Activated CD4-positive, CD25-positive, alpha-beta regulatory T cell treated with anti-CD3 and anti-CD28 coated beads, Interleukin-2, amount 50 U/mL, for 16 hours (primary cell): ENCODE measurements at regions not wholly inside any gene's neighbourhood (a gene's known extent, or its start where the extent isn't known, plus 50 kb on each side); places are given as distances from the start of the nearest gene placed in this dataset.
"Not testable (repeated sequence)": the region's sequence is repeated elsewhere in the genome, so short reads cannot be mapped to it uniquely, and the experiment has no call there.

ENCODE experiments used
- DNase-seq: peaks from one replicate; pipeline ENCODE4 v3.0.0-alpha.2; 2020; ENCODE audit warnings: low read depth, low spot score

DNA sequence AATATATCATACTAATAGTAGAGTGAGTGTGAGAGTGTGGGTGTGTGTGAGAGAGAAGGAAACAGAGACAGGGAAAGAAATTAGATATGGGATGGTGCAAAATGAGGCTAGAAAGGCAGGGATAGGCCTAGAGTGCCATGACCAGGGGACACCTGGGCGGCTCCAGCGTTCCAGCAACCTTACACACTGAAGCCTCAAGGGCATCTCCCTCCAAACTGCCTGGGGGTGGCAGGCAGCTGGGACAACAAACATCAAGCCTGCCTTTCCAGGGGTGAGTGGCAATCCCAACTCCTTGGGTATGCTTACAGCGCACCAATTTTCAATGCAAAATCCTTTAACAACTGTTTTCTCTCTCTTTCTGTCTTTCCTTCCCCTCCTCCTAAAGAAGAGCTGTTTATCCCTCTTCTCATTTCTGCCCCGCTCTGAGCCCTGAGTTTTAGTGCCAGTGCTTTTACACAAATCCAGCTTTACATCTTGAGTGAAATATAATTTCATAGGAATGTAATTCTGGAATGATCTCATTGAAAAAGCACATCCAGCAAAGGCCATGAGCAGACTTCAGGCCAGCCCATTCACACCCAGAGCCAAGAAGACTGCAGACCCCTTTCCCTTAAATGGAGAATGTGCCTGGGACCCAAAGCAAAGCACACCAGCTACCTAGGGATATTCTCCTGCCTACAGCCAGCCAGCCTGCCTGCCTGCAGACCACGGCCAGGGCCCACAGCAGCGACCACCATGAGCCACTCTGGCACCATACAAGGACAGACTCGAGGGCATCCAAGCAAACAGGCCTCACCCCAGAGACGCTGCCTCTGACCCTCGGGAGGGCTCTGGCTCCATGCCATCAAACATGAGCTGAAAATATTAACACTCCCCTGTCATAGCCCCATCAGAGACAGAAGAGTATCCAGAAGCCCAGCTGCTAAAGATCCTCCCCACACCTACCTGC is 90.3 kb downstream of the RPL27A start:
- DNase-seq, result no peak

DNA sequence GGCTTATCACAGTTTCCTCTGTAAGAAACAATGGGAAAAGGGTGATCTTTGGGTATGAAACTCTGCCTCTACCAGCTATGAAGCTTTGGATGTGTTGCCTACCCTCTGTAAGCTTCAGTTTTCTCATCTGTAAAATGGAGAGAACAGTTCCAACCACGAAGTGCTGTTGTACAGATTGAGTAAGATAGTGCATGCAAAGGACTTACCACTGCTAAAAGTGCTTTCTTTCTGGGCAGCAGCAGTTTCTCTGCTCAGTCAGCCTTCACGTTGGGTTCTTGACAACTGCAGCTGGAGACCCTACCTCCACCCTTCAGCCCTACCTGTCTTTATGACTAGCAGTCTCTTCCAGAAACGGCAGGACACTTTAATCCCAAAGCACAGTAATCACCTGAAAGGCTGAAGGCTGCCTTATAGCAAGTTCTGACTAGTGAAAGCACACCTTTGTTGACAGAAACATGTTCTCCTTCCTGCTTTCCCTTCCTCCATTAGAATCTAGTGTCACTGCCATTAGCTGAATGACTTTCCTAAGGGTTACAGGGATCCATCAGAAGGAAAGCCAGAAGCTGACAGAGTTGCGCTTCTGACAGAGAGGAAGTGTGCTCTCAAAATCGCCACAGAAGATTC is 91.4 kb downstream of the RPL27A start:
- no peak for DNase-seq

DNA sequence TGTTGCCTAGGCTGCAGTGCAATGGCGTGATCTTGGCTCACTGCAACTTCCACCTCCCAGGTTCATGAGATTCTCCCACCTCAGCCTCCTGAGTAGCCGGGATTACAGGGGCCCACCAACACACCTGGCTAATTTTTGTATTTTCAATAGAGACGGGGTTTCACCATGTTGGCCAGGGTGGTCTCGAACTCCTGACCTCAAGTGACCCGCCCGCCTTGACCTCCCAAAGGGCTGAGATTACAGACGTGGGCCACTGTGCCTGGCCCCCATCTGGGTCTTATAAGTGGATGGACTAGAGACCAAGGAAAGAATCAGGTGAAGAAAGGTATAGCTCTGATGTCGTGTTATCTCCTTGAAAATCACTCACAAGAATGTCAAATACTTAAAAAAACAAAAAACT is 92.3 kb downstream of the RPL27A start:
- DNase-seq, result not testable (repeated sequence)

DNA sequence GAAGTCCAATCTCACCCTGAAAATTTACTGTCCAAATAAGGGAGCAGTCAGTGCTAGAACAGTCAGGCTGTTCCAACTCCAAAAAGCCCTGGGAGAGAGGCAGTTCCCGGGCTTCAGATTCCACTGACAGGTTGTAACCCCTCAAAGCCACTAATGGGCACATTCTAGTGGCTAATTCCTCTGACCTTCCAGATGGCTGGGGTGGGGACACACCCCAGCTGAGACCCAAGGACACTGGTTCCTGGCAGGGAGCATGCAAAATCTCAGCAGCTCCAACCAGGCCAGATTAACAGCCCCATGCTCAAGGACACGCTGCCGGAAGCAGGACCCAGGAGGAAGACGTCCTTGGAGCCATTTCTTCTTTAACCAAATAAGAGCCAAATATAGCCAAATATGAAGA is 92.7 kb downstream of the RPL27A start:
- no peak for DNase-seq

DNA sequence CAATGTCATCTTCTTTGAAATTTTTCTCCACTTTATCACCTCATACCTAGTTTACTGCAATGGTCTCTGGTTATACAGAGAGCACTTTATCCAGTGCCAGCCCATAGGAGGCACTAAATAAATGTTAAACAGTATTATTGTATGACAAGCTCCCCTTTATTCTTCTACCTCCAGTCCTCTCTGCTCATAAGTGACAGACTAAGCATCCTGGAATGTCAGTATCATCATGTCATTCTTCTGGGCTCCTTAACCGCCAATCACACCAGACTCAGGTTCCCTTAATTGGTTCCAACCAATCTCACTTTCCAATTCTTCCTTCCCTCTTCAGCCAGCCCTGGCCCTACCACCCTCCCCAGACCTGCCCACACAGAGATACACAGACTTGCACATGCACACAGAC is 93.1 kb downstream of the RPL27A start:
- DNase-seq, result no peak

DNA sequence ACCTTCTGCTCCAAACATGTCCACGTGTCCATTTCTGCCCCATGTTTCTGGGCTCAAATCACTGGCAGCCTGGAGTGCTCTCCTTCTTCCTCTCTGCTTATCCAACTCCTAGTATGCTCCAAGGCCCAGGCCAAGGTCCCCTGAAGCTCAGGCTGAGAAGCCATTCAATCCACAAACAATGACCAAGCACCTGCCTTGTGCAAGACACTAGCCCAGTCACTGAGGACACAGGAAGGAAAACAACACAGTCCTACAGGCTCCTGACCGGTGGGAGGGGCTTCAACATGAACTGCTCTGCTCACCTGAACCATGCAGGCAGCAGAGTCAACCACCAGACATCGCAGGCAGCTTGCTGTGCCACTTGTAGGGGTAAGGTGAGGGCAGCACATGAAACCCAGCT is 93.6 kb downstream of the RPL27A start:
- DNase-seq, result no peak

DNA sequence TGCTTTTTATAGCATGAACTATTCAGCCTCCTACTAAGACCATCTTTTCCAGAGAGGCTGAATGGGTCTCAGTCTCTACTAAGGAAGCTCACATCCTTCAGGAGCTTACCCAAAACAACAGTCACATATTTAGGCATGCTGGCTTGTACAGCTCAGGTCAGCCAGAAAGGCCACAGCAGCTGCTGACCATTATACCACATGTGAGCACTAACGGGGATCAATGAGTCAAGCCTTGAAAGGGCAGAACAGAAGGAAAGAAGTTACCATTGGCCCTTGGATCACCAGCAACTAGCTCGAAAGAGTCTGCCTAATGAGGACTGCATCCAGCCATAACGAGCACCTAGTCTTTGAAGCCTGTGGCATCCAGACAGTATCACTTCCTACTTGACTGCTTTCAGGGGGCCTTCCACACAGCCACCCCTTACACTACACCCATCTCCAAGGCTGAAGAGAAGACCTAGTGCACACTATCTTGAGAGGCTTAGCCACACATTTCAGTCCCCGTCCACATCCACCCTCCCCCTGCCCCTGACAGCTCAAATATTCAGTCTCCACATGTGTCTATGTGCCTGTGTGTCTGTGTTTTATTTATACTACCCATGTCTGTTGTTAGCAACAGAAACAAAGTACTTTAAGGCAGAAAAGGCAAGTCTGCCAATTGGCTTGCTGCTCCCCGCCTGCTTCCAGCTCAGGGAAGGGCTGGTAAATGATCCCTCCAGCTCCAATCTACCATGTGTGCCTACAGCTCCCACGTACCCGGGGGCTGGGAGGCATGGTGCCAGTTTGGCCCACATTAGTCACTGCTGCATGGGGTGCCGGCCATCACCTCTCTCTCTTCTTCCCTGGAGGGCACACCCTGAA is 95.5 kb downstream of the RPL27A start:
- DNase-seq, result no peak

DNA sequence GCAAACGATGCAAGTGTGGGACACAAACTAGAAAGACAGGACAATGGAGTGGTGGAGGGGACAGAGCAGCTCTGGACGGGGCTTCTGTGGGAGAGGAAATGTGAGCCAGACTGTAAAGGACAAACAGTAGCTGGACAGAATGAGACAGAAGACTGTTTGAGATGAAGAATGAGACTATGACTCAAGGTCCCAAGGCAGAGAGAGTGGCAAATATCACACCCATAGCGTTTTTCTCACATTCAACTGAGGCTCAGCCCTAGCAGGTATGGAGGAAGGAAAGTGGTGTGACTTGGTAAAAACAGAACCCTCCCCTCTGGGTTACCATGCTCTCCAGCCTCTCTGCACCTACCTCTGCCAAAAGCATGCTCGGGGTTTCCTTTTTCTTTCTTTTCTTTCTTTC is 96.5 kb downstream of the RPL27A start:
- no peak for DNase-seq

DNA sequence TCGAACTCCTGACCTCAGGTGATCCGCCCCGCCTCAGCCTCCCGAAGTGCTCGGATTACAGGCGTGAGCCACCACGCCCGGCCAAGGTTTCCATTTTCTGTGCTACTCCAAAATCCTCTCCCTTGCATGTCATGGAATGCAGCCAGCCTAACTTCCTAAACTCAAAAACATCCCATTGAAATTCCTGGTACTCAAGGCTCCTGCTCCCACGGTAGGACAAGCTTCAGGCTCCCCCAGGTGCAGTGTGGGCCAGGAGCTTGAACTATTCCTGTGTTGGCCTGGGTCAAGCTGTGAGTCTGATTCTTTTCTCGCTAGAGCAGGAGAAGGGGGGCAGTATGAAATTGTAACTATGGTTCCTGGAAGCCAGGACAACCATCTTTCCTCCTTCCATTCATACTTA is 97.1 kb downstream of the RPL27A start:
- no peak for DNase-seq

DNA sequence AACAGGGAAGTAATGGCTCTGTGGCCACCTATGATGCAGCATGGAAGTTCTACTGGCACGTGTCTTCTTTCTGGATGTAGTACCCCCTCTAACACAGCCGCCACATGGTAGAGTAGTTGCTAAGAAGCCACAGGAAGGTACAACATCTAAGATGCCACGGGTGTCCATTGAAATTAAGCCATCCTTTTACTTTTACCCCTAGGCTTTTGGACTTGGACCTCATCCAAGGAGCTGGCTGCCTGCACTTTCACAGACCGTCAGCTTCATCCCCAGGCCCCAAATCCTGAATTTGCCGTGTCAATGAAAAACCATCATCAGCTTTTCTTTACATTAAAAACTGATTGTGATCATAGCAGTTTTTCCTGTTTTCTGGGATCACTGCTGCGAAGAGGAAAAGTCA is 102.4 kb downstream of the RPL27A start:
- no peak for DNase-seq

DNA sequence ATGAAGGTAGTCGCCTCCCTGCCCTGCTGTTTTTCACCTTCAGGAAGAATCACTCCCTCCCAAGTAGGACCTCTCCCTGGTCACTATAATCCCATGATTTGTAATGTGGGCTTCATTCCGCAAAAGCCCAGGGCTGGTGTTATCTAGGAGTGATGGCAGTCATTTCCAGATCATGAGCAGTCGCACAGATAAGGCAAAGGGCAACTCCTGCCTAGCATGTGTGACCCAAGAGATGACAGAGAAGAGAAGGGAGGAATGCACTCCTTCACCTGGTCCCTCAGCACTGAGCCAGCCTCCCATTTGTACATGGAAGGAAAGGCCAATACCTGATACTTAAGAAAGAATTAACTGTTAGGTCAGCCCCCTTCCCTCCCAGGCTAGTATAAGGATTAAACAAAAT is 102.9 kb downstream of the RPL27A start:
- DNase-seq, result no peak

DNA sequence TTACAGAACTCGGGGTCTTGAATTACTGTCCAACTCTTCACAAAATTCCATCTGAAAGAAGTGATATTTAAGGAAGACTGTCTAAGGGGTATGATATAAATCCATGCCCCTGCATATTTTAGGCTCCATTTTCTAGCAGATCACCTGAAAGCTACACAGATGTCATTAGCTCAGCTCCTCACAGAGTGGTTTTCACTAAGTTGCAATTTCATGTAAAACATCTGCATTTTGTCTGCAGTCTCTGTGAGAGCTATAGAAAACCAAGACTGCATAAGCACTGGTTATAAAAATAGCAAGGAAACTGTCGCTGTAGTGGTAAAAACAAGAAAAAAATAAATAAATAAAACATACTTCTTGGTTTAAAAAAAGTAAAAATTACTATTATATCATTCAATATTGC is 103.4 kb downstream of the RPL27A start:
- DNase-seq, result no peak

DNA sequence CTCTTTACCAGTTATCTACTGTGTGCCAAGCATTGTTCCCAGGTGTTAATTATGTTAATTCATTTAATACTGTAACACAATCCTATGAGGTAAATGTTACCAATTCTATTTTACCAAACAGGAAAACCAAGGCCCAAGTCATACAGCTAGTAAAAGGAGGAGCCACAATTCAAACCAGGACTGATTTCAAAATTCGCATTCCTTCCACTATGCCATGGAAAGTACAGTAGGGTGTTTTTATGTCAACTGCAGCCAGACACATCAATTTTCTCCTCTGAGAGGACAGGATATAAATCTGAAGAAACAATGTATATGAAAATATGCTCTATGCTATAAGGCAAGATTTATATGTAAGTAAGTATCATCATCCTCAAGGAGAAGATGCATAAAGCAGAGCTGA is 104.3 kb downstream of the RPL27A start:
- no peak for DNase-seq

DNA sequence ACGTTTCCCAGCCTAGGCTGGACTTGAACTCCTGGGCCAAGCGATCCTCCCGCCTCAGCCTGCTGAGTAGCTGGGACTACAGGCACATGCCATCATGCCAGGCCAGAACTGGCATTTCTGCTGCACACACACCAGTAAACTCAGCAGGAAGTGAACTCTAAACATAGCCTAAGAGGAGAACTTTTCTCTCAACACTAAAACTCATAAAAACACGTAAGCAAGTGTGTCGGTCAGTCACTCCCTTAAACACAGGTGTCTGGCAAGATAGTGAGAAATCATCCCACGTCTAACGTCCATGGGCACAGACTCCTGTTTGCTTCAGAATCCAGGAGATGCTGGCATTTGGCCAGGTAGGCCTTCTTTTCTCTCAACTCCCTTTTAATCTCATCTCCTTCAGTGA is 104.8 kb downstream of the RPL27A start:
- no peak for DNase-seq

DNA sequence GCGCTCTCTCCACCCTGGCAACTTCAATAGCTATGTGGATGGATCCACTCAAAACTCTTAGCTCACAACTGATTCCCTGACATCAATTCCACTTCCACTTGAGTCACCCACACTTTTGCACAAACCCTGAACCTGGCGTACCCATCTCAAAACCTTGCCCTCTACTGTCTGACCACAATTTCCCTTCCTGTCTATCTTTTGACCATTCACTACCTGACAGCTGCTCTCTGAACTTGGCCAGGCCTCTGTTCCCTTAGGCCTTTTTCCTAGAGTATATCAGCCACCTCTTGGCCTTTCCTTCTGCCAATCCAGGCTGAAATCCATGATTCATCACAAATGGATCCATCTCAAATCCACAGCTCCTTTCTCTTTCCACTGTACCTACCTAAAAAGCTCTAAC is 106.0 kb downstream of the RPL27A start:
- DNase-seq, result no peak

DNA sequence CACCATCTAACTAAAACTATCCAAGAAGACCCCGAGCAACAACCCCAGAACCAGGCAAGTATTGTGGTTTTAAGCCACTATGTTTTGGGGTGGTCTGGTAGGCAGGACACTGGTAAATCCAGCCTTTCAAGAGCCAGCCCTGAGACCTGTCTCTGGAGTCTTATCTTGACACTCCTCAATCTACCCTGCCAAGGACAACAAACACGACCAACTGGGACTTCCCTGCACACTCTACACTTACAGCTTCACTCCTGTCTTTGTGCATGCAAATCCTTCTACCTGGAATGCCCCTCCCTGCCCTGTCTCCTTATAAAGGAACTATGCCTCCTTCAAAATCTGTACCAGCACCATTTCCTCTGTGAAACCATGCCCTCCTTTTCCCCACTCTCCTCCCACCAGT is 107.3 kb downstream of the RPL27A start:
- DNase-seq, result no peak

DNA sequence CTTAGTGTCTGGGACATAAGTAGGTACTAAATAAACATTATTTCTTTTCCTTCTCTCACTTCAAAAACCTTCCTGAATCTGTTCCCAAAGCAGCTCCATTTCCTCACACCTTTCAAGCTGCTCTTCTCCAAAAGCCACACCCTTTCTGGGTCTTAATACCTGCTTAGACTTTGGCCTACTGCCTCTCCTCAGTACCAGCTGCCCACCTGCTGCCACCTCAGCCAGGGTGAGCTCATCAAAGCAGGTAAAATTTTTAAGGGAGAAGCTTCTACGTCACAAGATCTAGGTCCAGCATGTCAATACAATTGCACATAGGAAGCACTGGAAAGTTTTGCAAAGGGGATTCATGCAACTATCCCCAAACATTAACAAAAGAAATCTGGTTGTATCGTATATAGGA is 108.4 kb downstream of the RPL27A start:
- no peak for DNase-seq

DNA sequence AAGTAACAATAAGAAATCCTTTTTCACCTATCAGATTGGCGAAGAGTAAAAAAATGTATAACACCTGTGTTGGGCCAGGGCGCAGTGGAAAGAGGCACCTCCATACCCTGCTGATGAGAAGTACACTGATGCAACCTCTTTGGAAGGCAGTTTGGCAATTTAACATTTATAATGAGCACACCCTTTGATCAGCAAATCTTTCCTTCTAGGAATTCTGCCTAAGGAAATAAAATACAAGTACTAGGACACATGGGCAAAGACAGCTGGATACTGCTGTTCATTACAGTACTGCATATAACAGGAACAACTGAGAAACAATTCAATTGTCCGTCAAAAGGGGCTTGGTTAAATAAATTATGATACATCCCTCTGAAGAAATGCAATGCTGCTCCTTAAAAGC is 110.1 kb downstream of the RPL27A start:
- no peak for DNase-seq

DNA sequence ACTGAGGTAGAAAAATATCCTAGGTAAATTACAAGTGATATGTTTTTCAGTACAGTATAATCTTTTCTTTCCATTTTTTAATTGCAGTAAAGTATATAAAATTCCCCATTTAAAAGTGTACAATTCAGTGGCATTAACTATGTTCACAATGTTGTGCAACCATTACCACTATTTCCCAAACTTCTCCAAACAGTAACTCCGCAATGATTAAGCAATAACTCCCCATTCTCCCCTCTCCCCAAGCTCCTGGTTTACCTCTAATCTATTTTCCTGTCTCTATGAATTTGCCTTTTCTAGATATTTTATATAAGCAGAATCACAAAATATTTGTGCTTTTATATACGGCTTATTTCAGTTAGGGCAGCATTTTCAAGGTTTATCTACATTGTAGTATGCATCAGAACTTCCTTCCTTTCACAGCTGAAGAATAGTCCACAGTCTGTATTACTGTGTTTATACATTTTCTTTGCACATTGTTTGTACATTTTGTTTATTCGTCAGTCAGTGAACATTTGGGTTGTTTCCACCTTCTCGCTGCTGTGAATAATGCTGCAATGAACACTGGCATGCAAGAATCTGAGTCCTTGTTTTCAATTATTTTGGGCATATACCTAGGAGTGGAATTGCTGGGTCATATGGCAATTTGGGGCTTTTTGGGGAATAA is 110.7 kb downstream of the RPL27A start:
- DNase-seq, result no peak

DNA sequence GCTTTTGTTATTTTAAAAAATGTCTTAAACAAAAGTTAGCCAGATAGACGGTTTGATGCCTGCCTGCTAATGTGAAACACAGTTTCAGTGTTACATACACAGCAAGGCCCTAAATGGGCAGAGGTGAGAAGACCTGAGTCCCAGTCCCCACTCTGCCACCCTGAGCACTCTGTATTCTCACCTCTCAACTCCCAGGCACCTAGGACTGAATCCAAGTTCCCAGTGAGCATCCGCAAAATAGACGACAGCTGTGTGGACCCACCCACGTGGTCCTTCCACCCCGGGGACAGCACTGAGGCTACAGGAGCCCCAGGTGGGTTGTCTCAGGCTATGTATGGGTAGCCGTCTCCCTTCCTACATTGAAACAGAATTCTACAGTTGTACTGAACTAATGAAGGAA is 111.5 kb downstream of the RPL27A start:
- no peak for DNase-seq

DNA sequence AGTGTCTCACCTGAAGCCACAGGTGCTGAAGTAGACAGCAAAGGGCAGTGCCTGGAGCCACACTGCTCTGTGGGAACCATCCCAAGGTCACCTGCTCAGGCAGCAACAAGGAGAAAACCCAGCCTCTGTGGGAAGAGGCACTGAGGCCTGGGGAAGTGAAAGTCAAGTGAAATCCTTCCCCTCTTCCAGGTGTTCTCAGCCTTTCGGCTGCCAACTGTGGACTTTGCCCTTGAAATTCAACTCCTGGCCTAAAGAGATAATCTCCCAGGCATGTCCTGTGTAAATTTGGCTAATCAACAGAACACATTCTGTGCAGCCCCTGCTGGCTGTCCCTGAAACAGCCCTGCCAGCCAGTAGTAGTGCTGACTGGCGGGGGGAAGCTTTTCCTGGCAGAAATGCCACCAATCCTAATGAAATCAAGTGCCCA is 112.1 kb downstream of the RPL27A start:
- no peak for DNase-seq

DNA sequence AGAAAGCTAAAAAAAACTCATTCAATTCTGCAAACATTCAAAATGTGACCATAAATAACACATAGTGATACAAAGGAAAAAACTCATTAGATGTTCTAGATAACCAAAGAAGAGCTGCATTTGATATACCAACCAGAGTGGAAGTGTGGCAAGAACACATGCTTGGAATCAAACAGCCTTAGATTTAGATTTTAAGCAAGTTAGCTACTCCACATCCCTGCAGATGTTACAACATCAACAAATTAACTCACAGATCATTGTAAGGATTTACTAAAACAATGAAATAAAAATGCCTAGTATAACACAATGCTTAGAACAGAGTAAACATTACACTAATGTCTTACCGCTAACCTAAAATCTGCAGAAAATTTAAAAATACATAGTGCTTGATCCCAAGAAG is 114.0 kb upstream of the AKIP1 start:
- no peak for DNase-seq
